ENCODE measurements at regions not wholly inside any gene's neighbourhood (a gene's known extent, or its start where the extent isn't known, plus 50 kb on each side); places are given as distances from the start of the nearest gene placed in this dataset.
"Not testable (repeated sequence)": the region's sequence is repeated elsewhere in the genome, so short reads cannot be mapped to it uniquely, and the experiment has no call there.

DNA sequence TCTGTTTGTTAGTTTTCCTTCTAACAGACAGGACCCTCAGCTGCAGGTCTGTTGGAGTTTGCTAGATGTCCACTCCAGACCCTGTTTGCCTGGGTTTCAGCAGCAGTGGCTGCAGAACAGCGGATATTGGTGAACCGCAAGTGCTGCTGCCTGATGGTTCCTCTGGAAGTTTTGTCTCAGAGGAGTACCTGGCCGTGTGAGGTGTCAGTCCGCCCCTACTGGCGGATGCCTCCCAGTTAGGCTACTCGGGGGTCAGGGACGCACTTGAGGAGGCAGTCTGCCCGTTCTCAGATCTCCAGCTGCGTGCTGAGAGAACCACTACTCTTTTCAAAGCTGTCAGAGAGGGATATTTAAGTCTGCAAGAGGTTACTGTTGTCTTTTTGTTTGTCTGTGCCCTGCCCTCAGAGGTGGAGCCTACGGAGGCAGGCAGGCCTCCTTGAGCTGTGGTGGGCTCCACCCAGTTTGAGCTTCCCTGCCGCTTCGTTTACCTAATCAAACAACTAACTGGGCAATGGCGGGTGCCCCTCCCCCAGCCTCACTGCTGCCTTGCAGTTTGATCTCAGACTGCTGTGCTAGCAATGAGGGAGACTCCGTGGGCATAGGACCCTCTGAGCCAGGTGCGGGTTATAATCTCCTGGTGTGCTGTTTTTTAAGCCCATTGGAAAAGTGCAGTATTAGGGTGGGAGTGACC, 634.3 kb upstream of the CHD1 start:
- not testable (repeated sequence) for TF ChIP-seq RAD21 (IDR thresholded peaks at IDR 0.05 in 1 of 2, conservative IDR thresholded peaks at IDR 0.05 in 1 of 2; ENCODE audit: low read depth in 2 of 2, low read length in 2 of 2); EGR1 (IDR thresholded peaks at IDR 0.05; ENCODE audit: borderline replicate concordance, low read depth, low read length); CHD2 (IDR thresholded peaks at IDR 0.05; ENCODE audit: low read length); EP300 (IDR thresholded peaks at IDR 0.05; ENCODE audit: borderline replicate concordance in 1 of 2, low read depth in 2 of 2, low read length in 2 of 2)
- TF ChIP-seq, protein P1, sequence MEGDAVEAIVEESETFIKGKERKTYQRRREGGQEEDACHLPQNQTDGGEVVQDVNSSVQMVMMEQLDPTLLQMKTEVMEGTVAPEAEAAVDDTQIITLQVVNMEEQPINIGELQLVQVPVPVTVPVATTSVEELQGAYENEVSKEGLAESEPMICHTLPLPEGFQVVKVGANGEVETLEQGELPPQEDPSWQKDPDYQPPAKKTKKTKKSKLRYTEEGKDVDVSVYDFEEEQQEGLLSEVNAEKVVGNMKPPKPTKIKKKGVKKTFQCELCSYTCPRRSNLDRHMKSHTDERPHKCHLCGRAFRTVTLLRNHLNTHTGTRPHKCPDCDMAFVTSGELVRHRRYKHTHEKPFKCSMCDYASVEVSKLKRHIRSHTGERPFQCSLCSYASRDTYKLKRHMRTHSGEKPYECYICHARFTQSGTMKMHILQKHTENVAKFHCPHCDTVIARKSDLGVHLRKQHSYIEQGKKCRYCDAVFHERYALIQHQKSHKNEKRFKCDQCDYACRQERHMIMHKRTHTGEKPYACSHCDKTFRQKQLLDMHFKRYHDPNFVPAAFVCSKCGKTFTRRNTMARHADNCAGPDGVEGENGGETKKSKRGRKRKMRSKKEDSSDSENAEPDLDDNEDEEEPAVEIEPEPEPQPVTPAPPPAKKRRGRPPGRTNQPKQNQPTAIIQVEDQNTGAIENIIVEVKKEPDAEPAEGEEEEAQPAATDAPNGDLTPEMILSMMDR (IDR thresholded peaks at IDR 0.05; ENCODE audit: control extremely low read depth in 1 of 3, insufficient read depth in 1 of 3, low read depth in 1 of 3, low read length in 3 of 3) = not testable (repeated sequence)

Data from H1 (cell line).